PFSK-1 (cell line): ENCODE measurements at regions not wholly inside any gene's neighbourhood (a gene's known extent, or its start where the extent isn't known, plus 50 kb on each side); places are given as distances from the start of the nearest gene placed in this dataset.

Experiments used
- FOXP2 ChIP-seq: optimal IDR thresholded peaks from 2 replicates; pipeline ENCODE3; 2011; ENCODE audit warnings: borderline replicate concordance, control low read depth, inconsistent platforms; ENCODE audit not compliant: insufficient read depth; ENCODE audit errors: extremely low read length, extremely low read depth
- POLR2AphosphoS5 ChIP-seq: IDR thresholded peaks from 2 replicates; pipeline ENCODE4 v1.6.1; 2012; ENCODE audit warnings: low read depth, mild to moderate bottlenecking, control low read depth, low read length, moderate library complexity
- SIN3A ChIP-seq: IDR thresholded peaks from 2 replicates; pipeline ENCODE4 v1.6.1; 2012; ENCODE audit warnings: mild to moderate bottlenecking, low read length, moderate library complexity, borderline replicate concordance; ENCODE audit not compliant: insufficient read depth
- TAF1 ChIP-seq: IDR thresholded peaks from 2 replicates; pipeline ENCODE4 v1.6.1; 2012; ENCODE audit warnings: low read length, control low read depth, borderline replicate concordance; ENCODE audit not compliant: insufficient read depth
- TF ChIP-seq, protein P1 (sequence below), 2 experiments: IDR thresholded peaks; 2 replicates each; pipeline versions ENCODE4 v1.6.1 to v1.8.0; 2011 to 2012; ENCODE audit warnings: low read depth in 2 of 2, low read length in 2 of 2, control low read depth in 1 of 2, inconsistent platforms in 1 of 2, mild to moderate bottlenecking in 1 of 2, moderate library complexity in 1 of 2; ENCODE audit not compliant: insufficient read depth in 1 of 2

DNA sequence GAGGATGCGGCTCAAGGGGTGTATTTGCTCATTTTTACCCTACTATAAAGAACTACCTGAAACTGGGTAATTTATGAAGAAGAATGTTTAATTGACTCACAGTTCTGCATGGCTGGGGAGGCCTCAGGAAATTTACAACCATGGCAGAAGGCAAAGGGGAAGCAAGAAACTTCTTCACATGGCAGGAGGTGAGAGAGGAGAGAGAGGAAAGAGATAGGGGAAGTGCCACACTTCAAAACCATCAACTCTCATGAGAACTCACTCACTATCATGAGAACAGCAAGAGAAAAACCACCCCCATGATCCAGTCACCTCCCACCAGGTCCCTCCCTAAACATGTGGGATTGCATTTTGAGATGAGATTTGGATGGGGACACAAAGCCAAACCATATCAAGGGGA, 192.7 kb downstream of the DIPK2A start:
- TF ChIP-seq, protein P1, sequence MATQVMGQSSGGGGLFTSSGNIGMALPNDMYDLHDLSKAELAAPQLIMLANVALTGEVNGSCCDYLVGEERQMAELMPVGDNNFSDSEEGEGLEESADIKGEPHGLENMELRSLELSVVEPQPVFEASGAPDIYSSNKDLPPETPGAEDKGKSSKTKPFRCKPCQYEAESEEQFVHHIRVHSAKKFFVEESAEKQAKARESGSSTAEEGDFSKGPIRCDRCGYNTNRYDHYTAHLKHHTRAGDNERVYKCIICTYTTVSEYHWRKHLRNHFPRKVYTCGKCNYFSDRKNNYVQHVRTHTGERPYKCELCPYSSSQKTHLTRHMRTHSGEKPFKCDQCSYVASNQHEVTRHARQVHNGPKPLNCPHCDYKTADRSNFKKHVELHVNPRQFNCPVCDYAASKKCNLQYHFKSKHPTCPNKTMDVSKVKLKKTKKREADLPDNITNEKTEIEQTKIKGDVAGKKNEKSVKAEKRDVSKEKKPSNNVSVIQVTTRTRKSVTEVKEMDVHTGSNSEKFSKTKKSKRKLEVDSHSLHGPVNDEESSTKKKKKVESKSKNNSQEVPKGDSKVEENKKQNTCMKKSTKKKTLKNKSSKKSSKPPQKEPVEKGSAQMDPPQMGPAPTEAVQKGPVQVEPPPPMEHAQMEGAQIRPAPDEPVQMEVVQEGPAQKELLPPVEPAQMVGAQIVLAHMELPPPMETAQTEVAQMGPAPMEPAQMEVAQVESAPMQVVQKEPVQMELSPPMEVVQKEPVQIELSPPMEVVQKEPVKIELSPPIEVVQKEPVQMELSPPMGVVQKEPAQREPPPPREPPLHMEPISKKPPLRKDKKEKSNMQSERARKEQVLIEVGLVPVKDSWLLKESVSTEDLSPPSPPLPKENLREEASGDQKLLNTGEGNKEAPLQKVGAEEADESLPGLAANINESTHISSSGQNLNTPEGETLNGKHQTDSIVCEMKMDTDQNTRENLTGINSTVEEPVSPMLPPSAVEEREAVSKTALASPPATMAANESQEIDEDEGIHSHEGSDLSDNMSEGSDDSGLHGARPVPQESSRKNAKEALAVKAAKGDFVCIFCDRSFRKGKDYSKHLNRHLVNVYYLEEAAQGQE (IDR thresholded peaks at IDR 0.05; ENCODE audit: insufficient read depth in 1 of 2, low read depth in 2 of 2, low read length in 2 of 2): no peak
- TF ChIP-seq TAF1: no peak
- no peak for TF ChIP-seq POLR2AphosphoS5
- no peak for TF ChIP-seq FOXP2
- TF ChIP-seq SIN3A: no peak
